ENCODE measurements at regions not wholly inside any gene's neighbourhood (a gene's known extent, or its start where the extent isn't known, plus 50 kb on each side); places are given as distances from the start of the nearest gene placed in this dataset.

DNA sequence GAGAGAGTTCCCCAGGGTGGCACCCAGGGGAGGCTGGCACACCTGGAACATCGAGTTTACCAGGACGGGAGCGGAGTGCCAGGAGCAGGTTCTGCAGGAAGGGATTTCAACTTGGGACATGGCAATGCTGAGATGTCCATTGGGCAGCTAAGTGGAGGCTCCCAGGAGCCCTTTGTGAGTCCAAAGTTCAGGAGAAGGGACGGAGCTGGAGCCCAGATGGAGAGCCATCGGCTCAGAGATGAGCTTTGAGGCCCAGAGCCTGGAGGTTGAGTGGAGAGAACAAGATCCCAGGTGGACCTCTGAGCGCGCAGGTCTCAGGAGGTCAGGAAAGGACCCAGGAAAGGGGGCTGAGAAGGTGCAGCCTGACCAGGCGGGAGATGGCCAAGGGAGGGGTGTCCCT is 67.5 kb upstream of the AFDN start:
- TF ChIP-seq POLR2A (IDR thresholded peaks at IDR 0.05; ENCODE audit: low read depth, low read length) (no peak), POLR2AphosphoS5 (IDR thresholded peaks at IDR 0.05; ENCODE audit: low read depth, low read length) (no peak), TAF1 (IDR thresholded peaks at IDR 0.05; ENCODE audit: borderline replicate concordance, low read depth, low read length) (no peak)
